DND-41 (cell line): ENCODE measurements at regions not wholly inside any gene's neighbourhood (a gene's known extent, or its start where the extent isn't known, plus 50 kb on each side); places are given as distances from the start of the nearest gene placed in this dataset.

ENCODE experiments used
- CTCF ChIP-seq: IDR thresholded peaks from 2 replicates; pipeline ENCODE4 v1.5.1; 2012; ENCODE audit warnings: borderline replicate concordance, low read length, moderate library complexity, mild to moderate bottlenecking; ENCODE audit not compliant: poor library complexity, severe bottlenecking; ENCODE audit errors: extremely low read depth
- EZH2 ChIP-seq: IDR thresholded peaks from 3 replicates; pipeline ENCODE4 v1.6.1; 2012; ENCODE audit warnings: borderline replicate concordance, low read depth, mild to moderate bottlenecking, moderate library complexity, low read length, inconsistent platforms; ENCODE audit not compliant: severe bottlenecking

- TF ChIP-seq CTCF, result no peak
- TF ChIP-seq EZH2, result no peak
Observed at GRCh38 chr9:105070176-105070575, 142.2 kb upstream of the ABCA1 start.
